ENCODE measurements at regions not wholly inside any gene's neighbourhood (a gene's known extent, or its start where the extent isn't known, plus 50 kb on each side); places are given as distances from the start of the nearest gene placed in this dataset.

- no peak overlapping the region for H3K4me2 ChIP-seq (ENCODE audit: low read length)
- no peaks in the 10 kb centered on the region for H3K9me3 ChIP-seq (ENCODE audit: control insufficient read depth, low read length)
- H3K27ac ChIP-seq = no peak overlapping the region
- TF ChIP-seq, protein P1, sequence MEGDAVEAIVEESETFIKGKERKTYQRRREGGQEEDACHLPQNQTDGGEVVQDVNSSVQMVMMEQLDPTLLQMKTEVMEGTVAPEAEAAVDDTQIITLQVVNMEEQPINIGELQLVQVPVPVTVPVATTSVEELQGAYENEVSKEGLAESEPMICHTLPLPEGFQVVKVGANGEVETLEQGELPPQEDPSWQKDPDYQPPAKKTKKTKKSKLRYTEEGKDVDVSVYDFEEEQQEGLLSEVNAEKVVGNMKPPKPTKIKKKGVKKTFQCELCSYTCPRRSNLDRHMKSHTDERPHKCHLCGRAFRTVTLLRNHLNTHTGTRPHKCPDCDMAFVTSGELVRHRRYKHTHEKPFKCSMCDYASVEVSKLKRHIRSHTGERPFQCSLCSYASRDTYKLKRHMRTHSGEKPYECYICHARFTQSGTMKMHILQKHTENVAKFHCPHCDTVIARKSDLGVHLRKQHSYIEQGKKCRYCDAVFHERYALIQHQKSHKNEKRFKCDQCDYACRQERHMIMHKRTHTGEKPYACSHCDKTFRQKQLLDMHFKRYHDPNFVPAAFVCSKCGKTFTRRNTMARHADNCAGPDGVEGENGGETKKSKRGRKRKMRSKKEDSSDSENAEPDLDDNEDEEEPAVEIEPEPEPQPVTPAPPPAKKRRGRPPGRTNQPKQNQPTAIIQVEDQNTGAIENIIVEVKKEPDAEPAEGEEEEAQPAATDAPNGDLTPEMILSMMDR (IDR thresholded peaks at IDR 0.05) = no peak
- H3K27me3 ChIP-seq (ENCODE audit: control insufficient read depth, insufficient read depth, low read length) = no peaks in the 10 kb centered on the region
- peaks cover 5% of the 10 kb centered on the region for H3K4me1 ChIP-seq
- H3K79me2 ChIP-seq = no peaks in the 10 kb centered on the region
- H2AFZ ChIP-seq = no peak overlapping the region
- H3K4me3 ChIP-seq (ENCODE audit: low read depth, low read length) = no peak overlapping the region
- H3K36me3 ChIP-seq (ENCODE audit: control insufficient read depth, insufficient read depth, low read length) = no peaks in the 10 kb centered on the region
- no peak overlapping the region for H3K9ac ChIP-seq
Measured at GRCh38 chr2:128737546-128737826, 418.8 kb upstream of the HS6ST1 start.

- no peak overlapping the region for H3K4me2 ChIP-seq (ENCODE audit: low read length)
- H3K27ac ChIP-seq = no peak overlapping the region
- no peaks in the 10 kb centered on the region for H3K9me3 ChIP-seq (ENCODE audit: control insufficient read depth, low read length)
- H3K36me3 ChIP-seq (ENCODE audit: control insufficient read depth, insufficient read depth, low read length) = no peaks in the 10 kb centered on the region
- TF ChIP-seq, protein P1 (IDR thresholded peaks at IDR 0.05) = no peak
- H3K9ac ChIP-seq = no peak overlapping the region
- peaks cover 5% of the 10 kb centered on the region for H3K4me1 ChIP-seq
- H2AFZ ChIP-seq = no peak overlapping the region
- H3K27me3 ChIP-seq (ENCODE audit: control insufficient read depth, insufficient read depth, low read length) = no peaks in the 10 kb centered on the region
- H3K4me3 ChIP-seq (ENCODE audit: low read depth, low read length) = no peak overlapping the region
- no peaks in the 10 kb centered on the region for H3K79me2 ChIP-seq
Measured at GRCh38 chr2:128738446-128739110, 419.9 kb upstream of the HS6ST1 start.

DNA sequence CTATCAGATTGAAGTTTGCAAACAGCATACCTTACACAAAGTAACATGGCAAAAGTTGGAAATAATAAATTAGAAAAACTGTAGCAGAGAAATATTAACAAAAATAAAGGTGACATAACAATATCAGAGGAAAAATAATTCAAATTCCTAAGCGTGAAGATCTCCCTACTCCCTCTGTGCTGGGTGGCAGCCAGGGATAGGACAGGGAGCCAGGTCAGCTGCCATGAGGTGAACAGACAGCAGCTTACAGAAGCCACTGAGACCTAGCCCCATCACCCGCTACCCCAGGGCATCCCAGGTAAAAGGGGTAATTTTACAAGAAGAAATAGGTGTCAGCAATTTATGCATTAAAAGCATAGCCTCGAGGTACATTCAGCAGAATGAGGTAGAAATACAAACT, 423.8 kb upstream of the HS6ST1 start:
- Histone ChIP-seq H3K9ac (no peak overlapping the region), H3K4me3 (ENCODE audit: low read depth, low read length) (no peak overlapping the region), H3K4me2 (ENCODE audit: low read length) (no peak overlapping the region), H3K27ac (no peak overlapping the region), H3K79me2 (no peaks in the 10 kb centered on the region), H2AFZ (no peak overlapping the region), H3K4me1 (no peaks in the 10 kb centered on the region), H3K27me3 (ENCODE audit: control insufficient read depth, insufficient read depth, low read length) (no peaks in the 10 kb centered on the region), H3K9me3 (ENCODE audit: control insufficient read depth, low read length) (no peaks in the 10 kb centered on the region), H3K36me3 (ENCODE audit: control insufficient read depth, insufficient read depth, low read length) (no peaks in the 10 kb centered on the region)
- TF ChIP-seq, protein P1 (IDR thresholded peaks at IDR 0.05) = no peak

GRCh38 chr2:128745946-128746345, 427.3 kb upstream of the HS6ST1 start:
- H3K36me3 ChIP-seq (ENCODE audit: control insufficient read depth, insufficient read depth, low read length) = no peaks in the 10 kb centered on the region
- TF ChIP-seq, protein P1 (IDR thresholded peaks at IDR 0.05) = no peak
- H3K79me2 ChIP-seq = no peaks in the 10 kb centered on the region
- H3K9ac ChIP-seq = no peak overlapping the region
- H3K4me3 ChIP-seq (ENCODE audit: low read depth, low read length) = no peak overlapping the region
- no peak overlapping the region for H3K27ac ChIP-seq
- no peak overlapping the region for H2AFZ ChIP-seq
- H3K27me3 ChIP-seq (ENCODE audit: control insufficient read depth, insufficient read depth, low read length) = no peaks in the 10 kb centered on the region
- H3K9me3 ChIP-seq (ENCODE audit: control insufficient read depth, low read length) = no peaks in the 10 kb centered on the region
- H3K4me2 ChIP-seq (ENCODE audit: low read length) = no peak overlapping the region
- H3K4me1 ChIP-seq = no peaks in the 10 kb centered on the region

DNA sequence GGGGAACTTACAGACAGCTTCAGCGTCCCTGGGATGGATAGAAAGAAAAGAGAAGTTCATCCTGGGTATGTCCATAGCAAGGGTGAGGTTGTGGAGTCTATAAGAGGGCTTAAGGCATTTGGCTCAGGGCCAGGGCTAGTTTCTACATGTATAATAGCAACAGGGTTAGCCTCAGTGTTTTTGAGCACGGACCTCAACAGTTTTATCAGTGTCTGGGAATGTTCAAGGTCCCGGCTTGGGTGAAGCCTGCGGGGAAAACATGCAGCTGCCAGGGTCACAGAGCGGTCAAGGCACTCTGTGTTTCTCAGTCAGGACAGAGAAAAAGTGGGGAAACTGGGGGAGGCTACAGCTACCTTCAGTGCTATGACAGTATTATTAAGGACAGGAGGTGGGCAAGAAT, 427.7 kb upstream of the HS6ST1 start:
- Histone ChIP-seq H3K9me3 (ENCODE audit: control insufficient read depth, low read length) (no peaks in the 10 kb centered on the region), H3K27ac (no peak overlapping the region), H3K9ac (no peak overlapping the region), H3K4me1 (no peaks in the 10 kb centered on the region), H2AFZ (no peak overlapping the region), H3K79me2 (no peaks in the 10 kb centered on the region), H3K4me3 (ENCODE audit: low read depth, low read length) (no peak overlapping the region), H3K36me3 (ENCODE audit: control insufficient read depth, insufficient read depth, low read length) (no peaks in the 10 kb centered on the region), H3K4me2 (ENCODE audit: low read length) (no peak overlapping the region), H3K27me3 (ENCODE audit: control insufficient read depth, insufficient read depth, low read length) (no peaks in the 10 kb centered on the region)
- TF ChIP-seq, protein P1 (IDR thresholded peaks at IDR 0.05) = no peak

Data from parathyroid adenoma (tissue), 2 donors.